ENCODE measurements at regions not wholly inside any gene's neighbourhood (a gene's known extent, or its start where the extent isn't known, plus 50 kb on each side); places are given as distances from the start of the nearest gene placed in this dataset.
"Not testable (repeated sequence)": the region's sequence is repeated elsewhere in the genome, so short reads cannot be mapped to it uniquely, and the experiment has no call there.

DNA sequence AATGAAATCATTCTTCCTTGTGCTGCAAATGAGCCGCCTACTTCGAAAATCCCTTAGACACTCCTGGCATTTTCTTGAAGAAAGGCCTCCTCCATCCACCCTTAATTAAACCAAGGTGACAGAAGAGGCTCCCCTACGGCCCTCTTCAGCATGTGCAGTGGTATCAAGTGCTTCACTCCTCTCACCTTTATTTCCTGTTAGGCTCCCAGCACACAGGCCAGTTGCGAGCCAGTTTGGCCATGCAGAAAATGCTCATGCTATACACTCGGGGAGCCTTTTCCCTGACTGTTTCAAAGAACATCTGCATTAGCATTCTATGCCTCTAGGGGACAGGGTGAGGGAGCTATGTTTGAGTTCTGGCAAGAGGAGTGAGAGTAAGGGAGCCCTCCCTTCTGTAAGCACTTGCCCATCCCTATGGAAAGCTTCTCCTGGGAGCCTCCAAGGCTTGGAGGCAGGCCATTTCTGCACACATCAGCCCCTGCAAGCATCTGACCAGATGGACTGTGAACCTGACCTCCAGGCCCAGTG is 291.5 kb downstream of the RPS29 start:
- H3K27ac Mint-ChIP-seq = no peak overlapping the region
- no peaks in the 10 kb centered on the region for H3K4me1 Mint-ChIP-seq
- no peak overlapping the region for H3K4me3 Mint-ChIP-seq
- ATAC-seq (replicated peaks) = no peak
- no peaks in the 10 kb centered on the region for H3K36me3 Mint-ChIP-seq (ENCODE audit: low read depth)
- H3K27me3 Mint-ChIP-seq = peaks cover 11% of the 10 kb centered on the region
- no peaks in the 10 kb centered on the region for H3K9me3 Mint-ChIP-seq

DNA sequence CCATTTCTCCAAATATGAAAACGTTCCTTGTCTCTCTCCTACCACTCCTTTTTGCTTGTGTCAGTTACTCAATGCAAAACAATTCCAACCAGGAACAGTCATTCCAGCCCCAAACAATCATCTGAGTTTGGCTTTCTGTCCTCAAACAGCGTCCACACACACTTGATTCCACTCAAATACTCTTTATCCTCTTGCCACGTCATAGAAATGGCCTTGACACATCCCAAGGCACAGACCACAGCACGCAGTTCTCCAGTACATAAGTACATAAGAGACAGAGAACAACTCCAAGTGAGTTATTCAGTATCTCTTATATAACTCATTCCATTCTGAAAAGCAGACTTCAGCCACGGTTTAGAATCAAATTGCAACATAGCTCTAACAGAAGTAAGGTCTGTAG is 299.2 kb downstream of the RPS29 start:
- ATAC-seq (replicated peaks) = no peak
- H3K27ac Mint-ChIP-seq = no peak overlapping the region
- no peaks in the 10 kb centered on the region for H3K36me3 Mint-ChIP-seq (ENCODE audit: low read depth)

DNA sequence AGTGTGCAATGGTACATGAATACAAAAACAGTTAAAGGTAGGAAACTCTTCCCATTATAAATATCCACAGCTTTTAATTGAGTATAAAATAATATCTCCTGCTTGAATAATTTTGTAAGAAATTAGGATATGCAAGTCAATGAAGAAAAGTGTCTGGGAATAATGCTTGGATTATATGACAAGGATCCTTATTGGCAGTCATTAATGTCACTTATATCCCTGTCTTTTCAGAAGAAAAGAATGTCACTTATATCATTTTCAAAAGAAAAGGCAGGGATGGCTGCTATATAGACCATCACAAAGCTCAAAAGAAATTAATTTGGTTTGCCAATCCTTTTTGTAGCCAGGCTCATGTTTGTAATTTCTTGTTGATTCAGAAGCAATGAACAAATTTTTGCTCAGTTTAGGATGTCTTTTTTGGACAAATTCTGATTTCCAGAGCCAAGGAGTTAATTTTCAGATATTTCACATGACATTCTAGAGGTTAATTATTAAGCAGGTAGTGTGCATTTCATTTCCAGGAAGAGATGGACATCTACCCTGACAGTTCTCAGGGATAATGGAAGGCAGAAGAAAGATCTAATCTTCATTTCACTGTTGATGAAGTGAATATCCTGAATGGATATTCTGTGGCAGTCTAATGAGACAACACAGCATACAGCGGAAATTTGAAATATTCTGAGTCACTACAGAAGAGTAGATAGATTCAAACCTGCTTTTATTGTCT is 299.8 kb downstream of the RPS29 start:
- Mint-ChIP-seq H3K4me3 (no peak overlapping the region), H3K9me3 (no peaks in the 10 kb centered on the region), H3K36me3 (ENCODE audit: low read depth) (no peaks in the 10 kb centered on the region), H3K4me1 (no peaks in the 10 kb centered on the region), H3K27ac (no peak overlapping the region), H3K27me3 (peaks cover 13% of the 10 kb centered on the region)
- no peak for ATAC-seq (replicated peaks)

More for the DNA sequence above, 299.2 kb downstream of the RPS29 start:
- H3K4me3 Mint-ChIP-seq = no peak overlapping the region
- no peaks in the 10 kb centered on the region for H3K4me1 Mint-ChIP-seq
- peaks cover 13% of the 10 kb centered on the region for H3K27me3 Mint-ChIP-seq
- H3K9me3 Mint-ChIP-seq = no peaks in the 10 kb centered on the region

DNA sequence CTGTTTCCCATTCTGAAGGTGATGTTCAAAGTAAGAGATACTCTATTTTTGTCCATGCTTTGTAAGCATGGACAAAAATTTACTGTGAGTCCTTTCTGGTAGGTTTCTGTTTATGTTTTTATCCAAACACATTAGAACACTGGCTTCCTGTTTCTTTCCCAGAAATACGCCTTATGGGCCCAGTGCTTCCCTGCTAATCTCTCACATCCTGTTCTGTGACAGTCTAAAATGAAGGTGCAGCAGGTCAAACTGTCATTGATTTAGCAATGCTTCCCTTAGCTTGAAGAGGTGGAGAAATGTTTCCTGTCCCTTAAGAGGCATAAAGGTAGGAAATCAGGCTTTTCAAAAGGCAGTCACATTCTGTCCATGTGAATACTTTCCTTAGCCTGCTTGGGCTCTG is 305.6 kb downstream of the RPS29 start:
- Mint-ChIP-seq H3K9me3 (no peaks in the 10 kb centered on the region), H3K27ac (no peak overlapping the region), H3K4me1 (no peaks in the 10 kb centered on the region), H3K4me3 (no peak overlapping the region), H3K27me3 (peaks cover 6% of the 10 kb centered on the region), H3K36me3 (ENCODE audit: low read depth) (no peaks in the 10 kb centered on the region)
- no peak for ATAC-seq (replicated peaks)

GRCh38 chr14:49250517-49250916 is 335.7 kb downstream of the RPS29 start:
- no peaks in the 10 kb centered on the region for H3K4me1 Mint-ChIP-seq
- ATAC-seq (replicated peaks) = no peak

GRCh38 chr14:49250109-49250508 is 336.1 kb downstream of the RPS29 start:
- H3K4me1 Mint-ChIP-seq = no peaks in the 10 kb centered on the region
- no peak for ATAC-seq (replicated peaks)
- H3K4me3 Mint-ChIP-seq = no peak overlapping the region

More at GRCh38 chr14:49250517-49250916, 335.7 kb downstream of the RPS29 start:
- no peaks in the 10 kb centered on the region for H3K9me3 Mint-ChIP-seq
- H3K27me3 Mint-ChIP-seq = peaks cover 6% of the 10 kb centered on the region
- H3K27ac Mint-ChIP-seq = no peak overlapping the region
- H3K4me3 Mint-ChIP-seq = no peak overlapping the region
- H3K36me3 Mint-ChIP-seq (ENCODE audit: low read depth) = no peaks in the 10 kb centered on the region

DNA sequence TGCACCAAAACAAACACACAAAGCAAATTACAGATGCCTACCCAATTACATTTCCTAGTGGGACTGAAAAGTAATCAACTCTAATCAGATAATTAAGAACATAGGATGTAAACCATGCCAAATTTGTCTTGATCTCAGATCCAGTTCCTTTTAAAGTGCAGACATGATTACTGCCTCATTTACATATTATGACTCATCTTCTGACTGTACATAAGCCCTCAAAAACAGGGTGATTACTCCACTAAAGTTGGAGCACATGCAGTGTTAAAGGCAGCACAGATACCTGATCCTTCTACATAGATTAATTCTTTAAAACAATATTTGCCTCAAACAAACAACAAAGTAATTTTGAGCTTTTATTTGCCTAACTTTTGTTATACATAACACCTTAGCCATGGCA is 337.2 kb downstream of the RPS29 start:
- Mint-ChIP-seq H3K4me1 (no peaks in the 10 kb centered on the region), H3K9me3 (no peaks in the 10 kb centered on the region), H3K27ac (no peak overlapping the region), H3K4me3 (no peak overlapping the region), H3K36me3 (ENCODE audit: low read depth) (no peaks in the 10 kb centered on the region), H3K27me3 (peaks cover 6% of the 10 kb centered on the region)
- no peak for ATAC-seq (replicated peaks)

More at GRCh38 chr14:49250109-49250508, 336.1 kb downstream of the RPS29 start:
- Mint-ChIP-seq H3K27ac (no peak overlapping the region), H3K36me3 (ENCODE audit: low read depth) (no peaks in the 10 kb centered on the region), H3K9me3 (no peaks in the 10 kb centered on the region), H3K27me3 (peaks cover 6% of the 10 kb centered on the region)

DNA sequence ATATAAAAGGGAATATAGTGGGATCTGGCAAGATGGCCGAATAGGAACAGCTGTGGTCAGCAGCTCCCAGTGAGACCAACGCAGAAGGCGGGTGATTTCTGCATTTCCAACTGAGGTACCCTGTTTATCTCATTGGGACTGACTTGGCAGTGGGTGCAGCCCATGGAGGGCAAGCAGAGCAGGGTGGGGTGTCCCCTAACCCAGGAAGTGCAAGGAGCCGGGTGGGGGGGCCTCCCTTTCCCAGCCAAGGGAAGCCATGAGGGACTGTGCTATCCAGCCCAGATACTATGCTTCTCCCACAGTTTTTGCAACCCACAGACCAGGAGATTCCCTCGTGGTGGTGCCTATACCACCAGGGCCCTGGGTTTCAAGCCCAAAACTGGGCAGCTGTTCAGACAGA is 342.4 kb downstream of the RPS29 start:
- not testable (repeated sequence) for H3K9me3 Mint-ChIP-seq; H3K27ac Mint-ChIP-seq; H3K36me3 Mint-ChIP-seq (ENCODE audit: low read depth); H3K4me1 Mint-ChIP-seq; H3K4me3 Mint-ChIP-seq; ATAC-seq (replicated peaks)
- H3K27me3 Mint-ChIP-seq = peaks cover 10% of the 10 kb centered on the region

DNA sequence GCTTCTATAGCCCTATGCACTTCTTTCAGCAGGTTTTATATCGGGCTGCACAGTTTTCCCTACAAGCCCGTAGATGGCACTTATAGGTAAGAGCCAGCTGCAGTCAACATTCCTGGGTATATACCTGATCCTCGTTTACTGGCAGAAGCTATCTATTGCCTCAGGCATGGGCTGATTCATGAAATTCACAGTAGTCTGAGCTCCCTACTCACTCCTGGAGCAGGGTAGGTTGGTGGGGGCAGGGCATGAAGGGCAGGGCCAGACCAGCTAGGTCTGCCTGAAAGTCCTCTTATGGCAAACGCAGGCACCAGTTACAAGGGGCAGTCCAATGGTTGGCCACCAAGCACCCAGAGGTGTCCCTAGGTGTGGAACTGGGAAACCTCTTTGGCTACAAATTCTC is 345.8 kb downstream of the RPS29 start:
- Mint-ChIP-seq H3K4me3 (no peak overlapping the region), H3K4me1 (no peaks in the 10 kb centered on the region), H3K9me3 (peaks cover 10% of the 10 kb centered on the region), H3K27me3 (peaks cover 10% of the 10 kb centered on the region), H3K27ac (no peak overlapping the region), H3K36me3 (ENCODE audit: low read depth) (no peaks in the 10 kb centered on the region)
- ATAC-seq (replicated peaks) = no peak

DNA sequence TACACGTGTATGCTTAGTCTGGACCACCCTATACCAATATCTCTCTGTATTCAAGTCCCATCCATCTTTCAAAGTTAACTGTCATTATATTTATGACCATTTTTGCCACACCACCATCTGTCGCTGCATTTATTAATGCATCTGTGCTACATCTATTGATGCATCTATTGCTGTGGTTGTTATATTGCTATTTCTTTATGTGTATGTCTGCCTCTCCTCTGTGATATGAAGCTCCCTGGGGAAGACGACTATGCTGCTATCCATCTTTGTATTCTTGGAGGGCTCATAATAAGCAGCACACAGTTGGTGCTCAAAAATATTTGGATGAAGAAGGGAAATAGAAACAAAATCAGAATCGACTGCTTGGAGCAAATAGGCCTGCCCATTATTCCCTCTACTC is 357.6 kb downstream of the RPS29 start:
- Mint-ChIP-seq H3K36me3 (ENCODE audit: low read depth) (no peaks in the 10 kb centered on the region), H3K4me3 (no peak overlapping the region), H3K9me3 (no peaks in the 10 kb centered on the region), H3K27me3 (no peaks in the 10 kb centered on the region), H3K4me1 (no peaks in the 10 kb centered on the region), H3K27ac (no peak overlapping the region)
- ATAC-seq (replicated peaks) = no peak

- Mint-ChIP-seq H3K36me3 (ENCODE audit: low read depth) (no peaks in the 10 kb centered on the region), H3K4me1 (no peaks in the 10 kb centered on the region), H3K27ac (no peak overlapping the region), H3K27me3 (peaks cover 6% of the 10 kb centered on the region), H3K4me3 (no peak overlapping the region), H3K9me3 (no peaks in the 10 kb centered on the region)
- no peak for ATAC-seq (replicated peaks)
These were observed 364.9 kb downstream of the RPS29 start for GRCh38 chr14:49221316-49221715.

DNA sequence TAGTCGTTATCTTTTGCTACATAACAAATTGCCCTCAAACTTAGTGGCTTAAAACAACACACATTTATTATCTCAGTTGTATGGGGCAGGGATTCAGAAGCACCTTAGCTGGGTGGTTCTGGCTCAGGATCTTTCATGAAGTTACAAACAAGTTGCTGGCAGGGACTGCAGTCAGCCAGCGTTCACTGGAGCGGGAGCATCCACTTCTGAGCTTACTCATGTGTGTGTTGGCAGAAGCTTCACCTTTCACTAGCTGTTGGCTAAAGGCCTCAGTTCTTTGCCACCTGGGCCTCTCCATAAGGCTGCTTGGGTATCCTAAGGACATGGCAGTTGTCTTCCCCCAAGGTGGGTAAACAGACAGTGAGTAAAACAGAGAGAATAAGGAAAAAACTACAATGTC is 365.7 kb downstream of the RPS29 start:
- Mint-ChIP-seq H3K27ac (no peak overlapping the region), H3K27me3 (peaks cover 6% of the 10 kb centered on the region), H3K4me1 (no peaks in the 10 kb centered on the region), H3K4me3 (no peak overlapping the region), H3K9me3 (no peaks in the 10 kb centered on the region), H3K36me3 (ENCODE audit: low read depth) (no peaks in the 10 kb centered on the region)
- no peak for ATAC-seq (replicated peaks)

DNA sequence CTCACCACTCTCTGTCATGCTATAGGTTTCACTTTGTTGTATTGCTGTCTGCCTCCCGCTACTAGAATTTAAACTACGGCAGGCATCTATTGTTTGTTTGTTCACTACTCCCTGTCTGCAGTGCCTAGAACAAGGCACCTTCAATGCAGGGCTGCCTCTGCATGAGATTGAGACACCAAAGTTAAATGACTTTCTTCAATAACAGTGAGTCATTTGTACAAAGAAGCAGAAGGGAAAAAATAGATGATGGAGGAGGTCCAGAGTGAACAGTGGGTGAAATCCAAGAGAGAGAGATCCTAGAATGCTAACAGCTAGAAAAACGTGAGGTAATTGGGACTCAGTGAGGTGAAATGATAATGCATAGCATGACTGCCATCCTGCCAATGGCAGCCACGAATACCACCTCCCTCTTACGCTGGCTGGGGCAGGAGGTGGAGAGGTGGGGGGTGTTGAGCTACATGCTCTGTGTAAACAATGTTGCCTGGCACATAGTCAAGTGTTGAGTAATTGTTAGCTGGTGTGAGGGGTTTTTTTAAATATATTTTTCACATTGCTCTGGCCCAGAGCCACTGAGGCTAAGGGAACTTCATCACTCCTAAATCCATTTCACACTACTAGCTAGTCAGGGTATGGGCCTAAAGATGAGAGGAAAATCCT is 367.6 kb downstream of the RPS29 start:
- Mint-ChIP-seq H3K36me3 (ENCODE audit: low read depth) (no peaks in the 10 kb centered on the region), H3K4me3 (no peak overlapping the region), H3K4me1 (no peaks in the 10 kb centered on the region), H3K27me3 (peaks cover 6% of the 10 kb centered on the region), H3K9me3 (no peaks in the 10 kb centered on the region), H3K27ac (no peak overlapping the region)
- no peak for ATAC-seq (replicated peaks)

- no peaks in the 10 kb centered on the region for H3K36me3 Mint-ChIP-seq (ENCODE audit: low read depth)
- no peaks in the 10 kb centered on the region for H3K27me3 Mint-ChIP-seq
- H3K27ac Mint-ChIP-seq = no peak overlapping the region
- H3K4me3 Mint-ChIP-seq = no peak overlapping the region
- H3K4me1 Mint-ChIP-seq = no peaks in the 10 kb centered on the region
- no peak for ATAC-seq (replicated peaks)
- H3K9me3 Mint-ChIP-seq = no peaks in the 10 kb centered on the region
These were observed 373.5 kb downstream of the RPS29 start for GRCh38 chr14:49212721-49213120.

DNA sequence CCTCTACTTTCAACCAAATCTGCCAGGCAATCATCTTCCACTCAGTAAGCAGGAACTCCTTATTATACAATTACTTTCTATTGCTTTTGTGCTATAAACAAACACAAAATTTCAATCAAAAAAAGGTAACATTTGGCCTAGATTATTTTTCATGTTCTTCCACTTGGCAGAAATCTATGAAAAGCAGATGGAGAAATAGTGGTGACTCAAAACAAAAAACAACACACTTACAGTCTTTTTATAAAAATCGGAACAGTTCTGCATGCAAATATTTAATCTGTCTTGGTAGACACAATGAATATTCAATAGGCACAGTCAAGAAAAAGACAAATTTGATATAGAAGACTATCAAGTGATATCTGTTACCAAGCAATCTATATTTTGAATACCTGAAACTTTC is 376.8 kb downstream of the RPS29 start:
- H3K4me3 Mint-ChIP-seq = no peak overlapping the region
- H3K27ac Mint-ChIP-seq = no peak overlapping the region
- no peaks in the 10 kb centered on the region for H3K4me1 Mint-ChIP-seq
- H3K9me3 Mint-ChIP-seq = no peaks in the 10 kb centered on the region
- peaks cover 7% of the 10 kb centered on the region for H3K27me3 Mint-ChIP-seq
- ATAC-seq (replicated peaks) = no peak
- H3K36me3 Mint-ChIP-seq (ENCODE audit: low read depth) = no peaks in the 10 kb centered on the region

All from activated T-helper 17 cell treated with anti-CD3 and anti-CD28 coated beads, Interleukin-2, amount 50 U/mL, for 72 hours (primary cell).